IPS-NIHi7 (cell line): ENCODE measurements at regions not wholly inside any gene's neighbourhood (a gene's known extent, or its start where the extent isn't known, plus 50 kb on each side); places are given as distances from the start of the nearest gene placed in this dataset.
A peak's percentile ranks its signal among the peaks of the same experiment; 100 is the strongest.
"Not testable (repeated sequence)": the region's sequence is repeated elsewhere in the genome, so short reads cannot be mapped to it uniquely, and the experiment has no call there.

Experiments
- DNase-seq: peaks from one replicate; pipeline ENCODE4 v3.0.0; 2012; ENCODE audit warnings: mixed read lengths; ENCODE audit errors: extremely low spot score

DNA sequence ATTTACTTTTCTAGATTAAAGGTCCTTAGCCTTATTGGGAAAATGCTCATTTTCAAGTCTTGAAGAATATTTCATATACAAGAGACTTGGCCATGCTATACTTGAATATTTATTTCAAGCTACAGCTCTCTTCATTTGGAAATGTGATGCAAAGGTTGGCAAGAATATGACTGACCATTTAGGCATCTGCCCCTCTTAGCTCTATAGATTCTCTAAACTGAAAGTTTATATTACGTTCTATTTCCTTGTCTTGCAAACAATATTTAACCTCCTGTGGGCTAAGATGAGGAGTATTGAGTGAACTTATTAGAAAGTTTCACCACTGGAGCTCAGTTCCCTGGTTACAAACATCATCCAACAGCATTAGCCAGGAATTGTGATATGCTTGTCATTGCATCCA is 593.1 kb downstream of the MAT2B start:
- DNase-seq: no peak

DNA sequence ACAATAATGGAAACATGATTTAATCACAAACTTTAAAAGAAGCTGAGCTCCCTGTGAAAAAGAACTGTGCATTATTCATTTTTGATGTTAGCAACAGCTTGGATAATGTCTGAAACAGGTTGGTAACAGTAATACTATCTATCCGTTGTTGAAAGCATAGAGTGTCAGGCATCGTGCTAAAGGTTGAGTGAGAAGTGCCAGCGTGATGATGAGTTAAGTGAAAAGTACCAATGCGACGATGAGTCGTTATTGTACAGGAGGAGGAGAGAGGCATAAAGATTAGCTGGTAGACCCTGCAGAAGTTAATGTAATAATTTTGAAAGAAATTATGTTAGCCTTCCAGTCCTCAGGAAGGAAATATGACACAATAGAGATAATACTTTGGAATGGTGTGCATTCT is 593.6 kb downstream of the MAT2B start:
- DNase-seq: no peak

GRCh38 chr5:164115420-164115819 is 610.0 kb downstream of the MAT2B start:
- DNase-seq: no peak

GRCh38 chr5:164119806-164120447 is 614.5 kb downstream of the MAT2B start:
- peak; percentile 23 for DNase-seq

DNA sequence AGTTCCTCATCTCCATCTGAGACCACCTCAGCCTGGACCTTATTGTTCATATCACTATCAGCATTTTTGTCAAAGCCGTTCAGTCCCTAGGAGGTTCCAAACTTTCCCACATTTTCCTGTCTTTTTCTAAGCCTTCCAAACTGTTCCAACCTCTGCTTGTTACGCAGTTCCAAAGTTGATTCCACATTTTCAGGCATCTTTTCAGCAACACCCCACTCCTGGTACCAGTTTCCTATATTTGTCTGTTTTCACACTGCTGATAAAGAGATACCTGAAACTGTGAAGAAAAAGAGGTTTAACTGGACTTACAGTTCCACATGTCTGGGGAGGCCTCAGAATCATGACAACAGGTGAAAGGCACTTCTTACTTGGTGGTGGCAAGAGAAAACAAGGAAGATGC is 622.1 kb downstream of the MAT2B start:
- no peak for DNase-seq

GRCh38 chr5:164132358-164132757 is 626.9 kb downstream of the MAT2B start:
- no peak for DNase-seq

- no peak for DNase-seq
These were observed 631.7 kb downstream of the MAT2B start for GRCh38 chr5:164137095-164137494.

- no peak for DNase-seq
These were observed 634.0 kb downstream of the MAT2B start for GRCh38 chr5:164139423-164139822.

GRCh38 chr5:164145458-164145857 is 640.0 kb downstream of the MAT2B start:
- no peak for DNase-seq

DNA sequence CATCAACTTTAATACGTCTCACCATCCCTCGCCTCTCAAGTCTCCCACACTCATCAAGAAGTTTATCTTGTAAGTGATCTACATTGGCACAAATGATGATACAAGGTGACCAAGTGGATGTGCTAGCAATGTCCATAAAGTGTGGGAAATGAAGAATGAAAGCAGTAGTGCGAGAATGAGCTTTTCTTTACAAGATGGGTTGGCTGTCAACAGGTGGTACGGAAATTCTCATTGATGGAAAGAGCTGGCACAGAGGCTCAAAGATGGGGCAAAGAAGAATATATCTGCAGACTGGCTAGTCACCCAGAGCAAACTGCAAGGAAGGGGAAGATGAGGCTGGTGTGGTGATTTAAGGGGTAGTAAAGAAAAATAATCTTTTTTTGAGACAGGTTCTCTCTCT is 640.8 kb downstream of the MAT2B start:
- no peak for DNase-seq

DNA sequence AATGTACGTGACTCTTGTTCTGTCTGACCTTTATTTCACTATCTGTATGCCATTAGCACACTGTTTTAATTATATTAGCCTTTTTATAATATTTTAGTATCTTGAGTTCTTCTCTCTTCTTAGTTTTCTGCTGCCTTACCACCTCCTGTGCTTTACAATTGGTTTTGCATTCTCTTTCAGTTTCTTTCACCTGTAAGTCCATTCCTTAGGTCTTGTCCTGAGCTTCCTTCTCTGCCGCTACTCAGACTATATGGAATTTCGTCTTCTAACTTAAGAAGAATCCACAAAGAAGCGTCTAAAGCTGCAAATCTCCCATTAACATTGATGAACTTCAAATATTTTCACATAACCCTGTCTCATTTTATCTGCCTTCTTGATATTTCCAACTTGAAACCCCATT is 642.9 kb downstream of the MAT2B start:
- DNase-seq: peak; percentile 15

- DNase-seq: not testable (repeated sequence)
These were observed 647.1 kb downstream of the MAT2B start for GRCh38 chr5:164152539-164152938.

DNA sequence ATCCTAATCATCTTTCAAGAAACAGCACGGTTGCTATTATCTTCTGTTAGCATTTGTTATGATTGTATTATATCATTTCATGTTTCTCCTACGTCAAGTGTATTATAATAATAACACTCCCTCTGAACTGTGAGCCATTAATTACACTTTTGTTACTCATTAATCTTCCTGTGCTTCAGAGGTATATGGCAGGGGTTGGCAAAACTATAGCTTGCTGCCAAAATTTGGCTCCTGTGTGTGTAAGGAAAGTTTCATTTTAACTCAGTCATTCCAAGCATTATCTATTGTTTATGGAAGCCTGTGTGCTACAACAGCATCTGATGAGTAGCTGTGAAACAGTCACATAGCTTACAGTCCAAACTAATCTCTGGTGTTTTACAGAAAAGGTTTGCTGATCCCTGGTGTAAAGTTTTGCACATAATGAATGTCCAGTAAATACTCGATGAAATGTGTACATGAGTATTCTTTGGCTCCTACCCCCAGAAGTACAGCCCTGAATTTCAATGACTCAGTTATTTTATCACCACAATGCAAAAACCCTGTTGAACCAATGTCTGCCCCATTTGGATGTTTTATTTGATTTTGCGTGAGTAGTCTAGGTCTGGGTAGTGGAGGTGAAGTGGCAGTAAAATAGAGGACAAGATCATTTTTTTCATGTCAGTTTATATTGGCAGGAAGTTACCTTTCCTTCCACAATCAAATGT is 648.2 kb downstream of the MAT2B start:
- DNase-seq: no peak

DNA sequence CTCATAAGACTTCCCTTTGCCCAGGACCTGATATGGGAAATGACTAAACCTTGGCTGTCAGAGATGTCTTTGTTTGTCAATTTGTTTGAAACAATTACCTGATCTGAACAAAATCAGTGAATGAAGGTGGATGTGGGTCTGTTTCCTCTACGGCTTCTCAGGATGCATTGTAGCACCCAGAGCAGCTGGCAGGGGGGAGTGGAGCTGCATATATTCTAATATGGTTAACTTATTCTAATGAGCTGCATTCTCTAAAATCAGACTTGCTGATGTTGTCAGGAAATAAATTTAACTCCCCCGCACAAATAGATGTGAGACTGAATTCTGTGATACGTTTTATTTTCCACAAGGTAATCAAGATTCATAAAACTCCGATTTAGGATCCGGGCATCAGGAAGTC is 665.4 kb downstream of the MAT2B start:
- DNase-seq: no peak

GRCh38 chr5:164175083-164175482 is 669.7 kb downstream of the MAT2B start:
- DNase-seq: no peak

- no peak for DNase-seq
These were observed 674.0 kb downstream of the MAT2B start for GRCh38 chr5:164179406-164179805.

GRCh38 chr5:164181604-164182003 is 676.2 kb downstream of the MAT2B start:
- no peak for DNase-seq

DNA sequence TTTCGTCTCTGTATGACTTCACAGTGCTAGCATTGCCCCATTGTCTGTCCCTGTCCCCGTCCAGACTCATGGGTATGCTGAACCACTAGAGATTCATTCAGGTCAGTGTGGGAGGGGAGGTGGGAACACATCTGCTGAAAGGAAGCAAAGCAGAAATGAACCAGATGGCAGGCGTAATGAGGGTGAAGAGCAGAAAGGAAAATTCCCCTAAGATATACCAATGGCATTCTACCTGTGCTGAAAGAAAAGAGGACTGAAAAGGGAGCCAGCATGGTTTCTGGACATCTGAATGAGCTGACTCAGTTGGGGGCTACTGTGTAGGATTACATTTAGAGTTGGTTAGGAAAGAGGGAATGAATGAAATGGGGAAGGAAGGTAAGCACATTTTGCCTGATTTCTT is 678.7 kb downstream of the MAT2B start:
- DNase-seq: peak; percentile 15

DNA sequence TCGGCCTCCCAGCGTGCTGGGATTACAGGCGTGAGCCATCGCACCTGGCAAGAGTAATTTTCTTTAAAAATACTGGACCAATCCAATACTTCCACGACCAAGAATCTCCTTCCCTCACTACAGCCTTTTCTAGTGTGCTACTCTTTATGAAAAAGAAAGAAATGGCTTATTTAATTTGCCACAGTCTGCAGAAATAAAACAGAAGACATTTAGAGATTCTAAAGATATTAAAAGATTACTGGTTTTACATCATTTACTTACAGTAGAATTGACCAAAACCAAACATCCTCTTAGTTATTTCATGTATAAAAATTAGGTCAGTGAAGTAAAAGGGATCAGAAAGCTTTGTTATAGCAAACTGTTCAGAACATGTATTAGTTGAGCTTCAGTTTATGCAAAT is 679.6 kb downstream of the MAT2B start:
- no peak for DNase-seq

GRCh38 chr5:164186550-164186949 is 681.1 kb downstream of the MAT2B start:
- no peak for DNase-seq

GRCh38 chr5:164187785-164188184 is 682.4 kb downstream of the MAT2B start:
- no peak for DNase-seq

- no peak for DNase-seq
These were observed 683.3 kb downstream of the MAT2B start for GRCh38 chr5:164188733-164189148.

DNA sequence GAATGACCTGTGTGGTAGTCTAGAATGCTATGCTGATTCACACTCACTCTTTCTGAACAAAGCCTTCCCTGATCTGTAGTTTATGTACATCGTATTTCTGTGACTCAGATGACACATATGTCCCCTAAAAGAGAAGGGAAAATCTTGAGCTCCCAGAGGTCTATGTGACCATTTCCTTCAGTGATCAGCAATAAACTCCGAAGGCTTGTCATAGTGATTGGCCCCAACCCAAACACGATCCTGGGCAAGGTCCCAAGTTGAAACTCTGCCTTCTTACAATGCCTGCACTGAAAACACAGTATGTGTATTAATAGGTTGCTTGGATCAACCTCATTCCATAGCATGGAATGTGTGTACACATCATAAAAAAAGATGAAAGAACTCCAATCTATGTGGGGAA is 685.8 kb downstream of the MAT2B start:
- DNase-seq: no peak

- DNase-seq: no peak
These were observed 696.9 kb downstream of the MAT2B start for GRCh38 chr5:164202338-164202737.
